Stimulated activated CD4-positive, alpha-beta T cell treated with anti-CD3 and anti-CD28 coated beads, Interleukin-12 subunit alpha, Interleukin-12 subunit beta, amount 100 ng/mL, for 48 hours (primary cell): ENCODE measurements at regions not wholly inside any gene's neighbourhood (a gene's known extent, or its start where the extent isn't known, plus 50 kb on each side); places are given as distances from the start of the nearest gene placed in this dataset.
A peak's percentile ranks its signal among the peaks of the same experiment; 100 is the strongest.
"Not testable (repeated sequence)": the region's sequence is repeated elsewhere in the genome, so short reads cannot be mapped to it uniquely, and the experiment has no call there.

Source experiments
- DNase-seq, 3 donors: peaks; one replicate each; pipeline ENCODE4 v3.0.0-alpha.2; 2020; ENCODE audit warnings: low read depth in 2 of 3, low spot score in 1 of 3

DNA sequence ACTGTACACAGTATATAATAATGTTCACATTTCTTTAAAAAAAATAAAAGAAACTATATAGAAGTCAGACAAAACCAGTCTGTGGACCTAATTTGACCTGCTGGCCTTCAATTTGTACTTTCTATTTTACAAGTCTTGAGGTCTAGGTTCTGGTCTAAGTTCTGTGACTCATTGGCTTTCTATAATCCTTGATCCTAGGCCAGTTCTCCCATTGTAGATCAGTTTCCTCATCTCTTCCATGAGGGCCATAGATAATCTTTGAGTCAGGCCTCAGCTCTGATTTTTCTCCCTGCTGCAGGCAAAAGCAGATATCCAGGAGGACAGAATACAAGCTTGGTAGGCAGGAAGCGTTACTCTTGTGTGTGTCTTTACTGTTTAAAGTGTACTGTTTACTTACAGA, 603.7 kb upstream of the CAMK1G start:
- DNase-seq = no peak

DNA sequence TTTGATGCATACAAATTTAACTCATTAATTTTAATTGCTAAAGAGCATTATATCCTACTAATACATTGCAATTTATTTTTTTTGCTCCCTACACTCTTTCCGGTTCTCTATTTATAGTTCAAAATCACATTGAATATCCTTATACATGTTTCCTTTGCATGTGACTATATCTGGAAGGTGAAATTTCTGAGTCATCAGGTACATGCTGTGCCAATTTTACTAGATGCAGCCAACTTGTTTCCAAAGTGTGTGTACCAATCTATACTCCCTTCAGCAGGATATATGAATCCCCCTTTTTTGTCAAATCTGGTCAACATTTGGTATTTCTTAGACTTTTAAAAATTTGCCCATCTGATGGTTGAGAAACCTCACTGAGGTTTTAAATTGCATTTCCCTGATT, 602.9 kb upstream of the CAMK1G start:
- DNase-seq = no peak

GRCh38 chr1:208985231-208985630, 598.3 kb upstream of the CAMK1G start:
- DNase-seq = no peak

DNA sequence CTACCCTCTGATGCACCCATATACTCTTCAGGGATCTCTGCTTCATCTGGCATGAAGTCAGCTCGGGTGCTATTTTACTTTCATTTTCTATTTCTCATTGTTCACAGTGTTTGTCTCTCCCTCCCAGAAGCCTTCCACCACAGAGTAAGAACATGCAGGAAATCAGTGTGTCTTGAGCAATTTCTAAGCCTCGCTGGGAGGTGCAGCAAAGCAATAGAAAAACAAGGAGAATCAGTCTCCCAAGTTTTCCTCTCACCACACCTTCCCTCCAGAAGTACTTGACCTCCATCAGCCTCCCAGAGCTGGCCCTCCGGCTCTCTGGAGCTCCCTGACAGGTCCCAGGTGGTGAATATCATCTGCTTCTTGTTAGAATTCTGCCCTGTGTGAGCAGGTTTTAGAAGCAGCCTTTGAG, 594.7 kb upstream of the CAMK1G start:
- DNase-seq = peak in 1 of 3 donors; percentile 5

- no peak for DNase-seq
Measured at GRCh38 chr1:208990456-208990855, 593.1 kb upstream of the CAMK1G start.

DNA sequence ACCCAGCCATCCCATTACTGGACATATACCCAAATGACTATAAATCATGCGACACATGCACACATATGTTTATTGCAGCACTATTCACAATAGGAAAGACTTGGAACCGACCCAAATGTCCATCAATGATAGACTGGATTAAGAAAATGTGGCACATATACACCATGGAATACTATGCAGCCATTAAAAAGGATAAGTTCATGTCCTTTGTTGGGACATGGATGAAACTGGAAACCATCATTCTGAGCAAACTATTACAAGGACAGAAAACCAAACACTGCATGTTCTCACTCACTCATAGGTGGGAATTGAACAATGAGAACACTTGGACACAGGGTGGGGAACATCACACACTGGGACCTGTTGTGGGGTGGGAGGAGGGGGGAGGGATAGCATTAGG, 586.5 kb upstream of the CAMK1G start:
- DNase-seq = not testable (repeated sequence)

DNA sequence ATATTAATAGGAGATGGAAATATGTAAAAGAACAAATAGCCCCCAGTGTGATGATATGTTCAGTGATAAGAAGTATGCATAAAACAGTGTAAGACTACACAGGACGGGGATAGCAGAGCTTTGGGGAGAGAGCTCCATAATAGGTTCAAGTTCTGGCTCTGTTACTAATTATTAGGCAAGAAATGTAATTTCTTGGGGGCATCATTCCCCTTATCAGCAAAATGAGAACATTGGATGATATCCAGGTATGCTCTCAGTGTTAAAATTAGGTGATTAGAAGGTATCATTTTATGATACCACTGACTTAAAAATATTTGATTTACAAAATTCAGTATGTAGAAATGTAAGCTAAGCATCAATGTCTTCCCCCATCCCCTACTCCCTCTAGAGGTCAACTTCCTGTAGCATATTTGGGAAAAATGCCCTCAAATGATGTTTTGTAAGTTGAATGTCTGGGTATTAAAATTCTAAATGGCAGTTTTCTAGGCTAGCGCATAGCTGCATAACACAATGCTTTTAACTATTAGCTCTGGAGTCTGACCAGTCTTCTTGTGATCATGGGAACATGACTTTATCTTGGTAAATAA, 585.7 kb upstream of the CAMK1G start:
- no peak for DNase-seq

GRCh38 chr1:209008586-209008985, 574.9 kb upstream of the CAMK1G start:
- no peak for DNase-seq

DNA sequence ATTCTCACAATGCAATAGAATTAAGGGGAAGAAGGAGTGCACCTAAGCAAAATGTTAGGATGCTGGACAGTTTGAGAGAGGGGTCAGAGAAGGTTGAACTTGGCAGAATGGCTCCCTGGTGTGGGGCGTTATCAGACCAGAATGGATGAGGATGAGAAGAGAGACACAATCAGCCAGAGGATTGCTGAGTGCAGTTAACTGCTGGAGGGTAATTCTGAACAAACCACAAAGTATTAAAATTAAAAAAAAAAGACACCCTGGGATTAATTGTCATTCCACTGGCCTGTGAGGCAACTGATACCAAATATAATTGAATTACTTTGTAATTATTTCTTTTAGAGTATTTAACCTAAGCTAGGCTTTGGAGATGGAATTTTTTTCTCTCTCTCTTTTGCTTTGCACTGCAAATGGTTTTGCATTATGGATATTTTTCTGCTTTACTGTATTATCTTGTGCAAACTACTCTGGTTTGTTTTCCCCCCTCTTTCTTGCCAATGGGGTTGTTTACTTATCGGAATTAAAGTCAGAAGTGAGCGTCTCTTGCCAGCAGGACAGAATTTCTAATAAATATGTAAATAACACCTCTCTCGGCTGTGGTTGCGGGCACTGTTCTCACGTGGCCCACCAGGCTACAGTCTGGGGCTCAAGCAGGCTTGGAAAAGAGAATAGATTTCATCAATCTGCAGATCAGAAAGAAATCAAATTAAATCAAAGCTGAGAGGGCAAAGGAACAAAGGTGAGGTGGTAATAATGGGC, 572.9 kb upstream of the CAMK1G start:
- DNase-seq = no peak

DNA sequence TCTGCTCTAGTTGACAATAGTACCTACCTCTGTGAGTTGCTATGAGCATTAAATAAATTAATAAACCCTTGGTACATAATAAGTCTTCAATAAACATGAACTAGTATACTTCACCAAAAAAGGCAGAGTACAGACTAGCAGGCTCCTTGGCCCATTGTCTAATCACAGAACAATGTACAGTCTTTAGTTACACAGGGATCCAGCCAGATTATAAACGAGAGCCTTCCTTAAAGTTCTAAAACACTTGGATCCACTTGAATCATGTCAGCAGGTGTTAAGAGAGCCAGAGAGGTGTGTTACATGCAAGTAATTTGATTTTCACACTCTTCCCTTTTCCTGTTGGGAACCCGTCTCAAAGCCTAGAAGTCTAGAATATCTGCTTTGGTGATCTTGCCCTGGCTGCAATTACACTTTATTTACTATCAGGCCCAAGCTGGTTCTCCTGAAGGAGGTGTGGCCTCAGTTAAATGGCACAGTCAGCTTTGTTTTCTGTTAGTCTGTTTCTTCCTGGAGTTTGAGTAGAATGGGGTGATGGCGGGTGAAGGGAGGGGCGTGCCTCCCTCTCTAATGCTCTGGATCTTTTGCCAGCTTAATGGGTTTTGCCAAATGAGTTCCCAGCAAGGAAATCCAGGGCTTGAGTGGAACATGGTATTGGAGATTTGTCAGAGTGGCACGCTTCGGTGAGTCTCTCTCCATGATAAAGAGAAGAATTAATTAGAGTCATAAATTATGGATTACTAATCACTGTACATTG, 570.9 kb upstream of the CAMK1G start:
- DNase-seq = no peak

- no peak for DNase-seq
Measured at GRCh38 chr1:209015092-209015491, 568.4 kb upstream of the CAMK1G start.

DNA sequence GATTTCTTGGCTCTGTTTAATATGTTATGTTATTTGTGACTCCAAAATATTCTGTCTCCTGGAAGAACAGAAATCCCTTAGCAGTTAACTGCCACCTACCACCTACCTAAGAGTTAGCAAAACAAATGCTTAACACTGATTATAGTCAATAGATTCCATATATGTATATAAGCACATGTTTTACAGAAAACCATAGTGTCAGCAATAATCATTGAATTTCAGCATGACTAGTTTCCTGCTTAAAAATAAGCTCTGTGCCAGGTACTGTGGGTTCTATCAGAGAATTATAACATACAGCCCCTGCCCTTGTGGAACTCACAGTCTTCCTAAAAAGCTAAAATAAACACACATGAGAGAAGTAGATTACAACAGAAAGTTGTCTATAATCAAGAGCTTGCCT, 561.9 kb upstream of the CAMK1G start:
- no peak for DNase-seq

DNA sequence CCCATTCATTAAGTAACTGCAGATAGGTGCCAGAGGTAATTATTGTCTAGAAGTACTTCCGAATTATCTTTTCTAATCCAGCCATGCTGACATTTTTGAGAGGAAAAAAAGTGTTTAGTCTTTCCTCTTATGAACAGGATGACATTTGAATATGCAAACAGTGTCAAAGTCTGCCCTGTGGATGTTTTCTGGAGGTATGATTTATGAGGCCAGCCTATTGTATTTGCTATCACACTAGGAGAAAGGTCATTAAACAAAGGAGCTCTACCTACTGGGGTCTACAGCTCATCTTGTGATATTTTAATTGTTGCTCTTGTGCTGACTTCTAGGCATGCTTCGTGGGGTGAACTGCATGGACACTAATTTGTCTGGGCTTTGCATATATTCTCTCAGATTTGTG, 559.7 kb upstream of the CAMK1G start:
- DNase-seq = no peak

GRCh38 chr1:209029737-209030136, 553.8 kb upstream of the CAMK1G start:
- DNase-seq = no peak

DNA sequence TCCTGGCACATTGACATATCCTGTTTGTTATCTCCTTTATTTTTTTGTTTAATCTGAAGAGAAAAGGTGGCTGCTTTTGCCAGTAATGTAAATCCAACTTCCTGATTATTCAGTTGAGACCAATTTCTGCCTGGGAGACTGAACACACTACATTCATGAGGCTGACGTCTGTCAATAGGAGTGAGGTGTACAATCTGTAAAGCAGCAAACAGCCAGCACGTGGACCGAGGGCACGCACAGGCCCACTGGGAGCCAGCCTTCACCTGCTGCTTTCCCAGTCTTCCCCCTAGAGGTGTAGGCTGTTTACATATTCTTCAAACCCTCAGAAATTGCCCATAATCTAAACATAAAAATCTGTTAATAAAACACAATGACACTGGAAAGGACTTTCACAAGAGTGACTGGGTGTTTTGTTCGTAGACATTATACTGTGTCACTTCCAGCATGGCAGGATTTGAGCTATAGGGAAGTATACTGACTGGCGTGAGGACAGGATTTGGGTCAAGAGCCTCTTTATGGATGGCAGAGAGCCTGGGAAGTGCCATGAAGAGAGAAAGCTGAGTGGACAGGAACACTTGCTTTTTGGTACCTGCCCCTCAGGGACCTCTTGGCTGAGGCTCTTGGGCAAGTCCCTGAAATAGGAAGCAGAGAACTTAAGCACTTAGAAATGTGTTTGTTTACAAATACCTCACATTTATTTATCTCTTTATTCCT, 552.9 kb upstream of the CAMK1G start:
- DNase-seq = no peak

DNA sequence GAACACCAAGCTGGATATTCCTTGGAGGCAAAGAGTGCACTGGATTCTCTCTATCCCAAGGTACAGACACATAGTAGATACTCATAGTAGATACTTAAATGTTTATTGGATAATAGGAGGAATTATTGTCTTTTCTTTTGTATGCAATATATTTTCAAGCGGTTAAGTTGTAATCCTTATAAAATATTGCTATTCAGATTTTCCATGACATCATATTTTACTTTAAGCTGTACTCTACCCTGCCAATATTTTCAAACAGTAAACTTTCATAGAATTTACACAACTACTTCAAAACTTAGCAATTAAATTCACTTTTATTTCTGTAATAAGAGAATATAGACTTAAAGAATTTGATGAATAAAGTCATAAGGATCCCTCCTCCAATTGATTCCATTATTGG, 546.5 kb upstream of the CAMK1G start:
- no peak for DNase-seq

GRCh38 chr1:209038316-209038715, 545.2 kb upstream of the CAMK1G start:
- DNase-seq = no peak

DNA sequence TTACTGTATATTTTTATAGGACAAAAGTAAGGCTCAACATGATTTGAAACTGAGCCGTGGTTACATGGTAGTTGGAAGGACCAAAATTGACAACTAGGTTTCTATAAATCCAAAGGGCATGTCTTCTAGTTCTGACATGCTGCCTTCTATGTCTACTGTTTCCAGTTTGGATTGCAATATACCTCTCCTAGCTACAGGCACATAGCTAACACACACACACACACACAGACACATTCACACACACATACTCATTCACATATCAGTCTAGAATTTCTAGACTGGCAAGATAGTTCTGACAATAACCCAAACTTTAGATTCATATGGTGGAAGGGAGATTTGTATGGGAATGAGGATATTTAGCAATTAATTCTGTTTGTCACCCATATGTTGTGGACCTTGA, 544.8 kb upstream of the CAMK1G start:
- DNase-seq = no peak

DNA sequence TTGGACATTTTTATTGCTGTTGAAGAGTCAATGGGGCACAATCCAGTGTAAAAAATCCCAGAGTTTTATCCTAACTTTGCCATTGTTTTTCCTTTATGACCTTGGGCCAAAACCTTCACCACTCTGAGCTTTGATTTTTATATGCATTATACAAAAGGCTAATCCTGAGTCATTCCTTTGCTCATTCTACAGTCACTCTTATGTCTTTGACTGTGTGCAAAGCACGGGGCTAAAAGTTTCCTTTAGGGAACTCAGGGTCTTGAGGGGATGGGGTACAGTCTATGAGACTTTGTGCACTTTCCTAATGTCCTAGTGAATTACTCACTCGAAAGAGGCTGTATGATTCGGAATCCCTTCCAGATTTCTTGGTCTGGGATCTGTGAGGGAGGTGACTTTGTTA, 543.2 kb upstream of the CAMK1G start:
- DNase-seq = no peak

DNA sequence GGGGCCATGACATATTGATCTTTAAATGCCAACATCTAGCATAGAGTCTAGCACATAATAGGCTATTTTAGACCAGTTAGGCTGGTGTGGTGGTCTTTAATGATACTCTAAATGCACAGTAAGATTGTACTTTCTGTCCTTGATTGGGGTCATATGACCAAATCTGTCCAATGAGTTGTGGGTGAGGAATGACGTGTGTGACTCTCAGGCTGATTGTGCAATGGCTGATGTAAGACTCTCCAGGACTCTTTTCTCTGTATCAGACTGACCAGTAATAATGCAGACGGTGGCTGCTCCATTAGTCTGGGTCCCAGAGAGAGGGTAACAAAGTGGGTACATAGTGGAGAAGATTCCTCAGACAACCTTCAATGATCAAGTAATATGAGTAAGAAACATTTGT, 541.6 kb upstream of the CAMK1G start:
- no peak for DNase-seq

DNA sequence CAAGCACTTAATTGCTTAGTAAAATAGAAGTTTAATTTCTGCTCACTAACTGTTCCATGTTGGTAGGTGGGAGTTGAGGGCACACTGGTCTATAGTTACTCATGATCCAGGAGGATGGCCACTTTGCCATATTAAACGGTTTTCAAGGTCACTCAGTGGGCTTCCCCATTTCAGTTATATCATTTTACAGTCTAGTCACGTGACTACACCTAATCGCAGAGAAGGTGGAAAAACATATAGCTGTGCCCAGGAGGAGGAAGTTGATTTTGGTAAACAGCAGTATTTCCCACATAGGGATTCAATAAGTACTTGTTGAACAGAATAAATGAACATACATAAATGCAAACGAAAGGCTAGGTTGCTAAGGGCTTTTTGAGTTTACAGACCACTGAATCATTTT, 541.1 kb upstream of the CAMK1G start:
- no peak for DNase-seq
